ENCODE measurements at regions not wholly inside any gene's neighbourhood (a gene's known extent, or its start where the extent isn't known, plus 50 kb on each side); places are given as distances from the start of the nearest gene placed in this dataset.

DNA sequence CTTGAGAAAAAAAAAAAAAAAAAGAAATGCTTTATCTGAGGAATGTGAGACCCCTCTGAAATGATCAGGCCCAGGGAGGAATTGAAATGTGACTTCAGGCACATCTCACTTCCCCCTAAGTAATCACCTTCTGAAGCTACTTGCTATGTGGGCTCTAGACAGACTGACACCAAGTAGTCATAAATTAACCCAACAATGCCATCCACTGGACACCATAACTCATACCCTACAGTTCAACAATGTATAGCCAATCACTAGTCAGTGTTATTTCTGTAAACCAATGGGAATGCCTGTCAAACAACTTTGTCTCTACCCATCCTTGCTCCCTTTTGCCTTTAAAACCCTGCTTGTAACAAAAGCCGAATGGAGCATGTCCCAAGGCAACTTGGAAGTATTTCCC, 182.7 kb upstream of the TMPO start:
- no CpG with 5 or more reads among the region's 1 CpG for WGBS (ENCODE audit: extremely low coverage, insufficient read length, low lambda C conversion rate)
- no peak for DNase-seq

More for the DNA sequence above, 182.7 kb upstream of the TMPO start:
- no peak overlapping the region for H4K8ac ChIP-seq (replicated peaks; ENCODE audit: insufficient read length, low read depth, low read length)
- no peaks in the 10 kb centered on the region for H3K4me1 ChIP-seq (ENCODE audit: insufficient read depth, low read length)
- no peak overlapping the region for H3K14ac ChIP-seq (ENCODE audit: insufficient read depth, low read length)
- H3K79me2 ChIP-seq (ENCODE audit: insufficient read depth, low read length) = no peaks in the 10 kb centered on the region
- H3K9ac ChIP-seq (ENCODE audit: extremely low read depth, insufficient read length, low read length) = no peak overlapping the region
- no peaks in the 10 kb centered on the region for H3K79me1 ChIP-seq (ENCODE audit: insufficient read depth, low read depth, low read length, poor library complexity, severe bottlenecking)
- Mint-ChIP-seq H3K36me3 (ENCODE audit: insufficient read depth in 1 of 3, low read depth in 3 of 3) (no peaks in the 10 kb centered on the region), H3K27me3 (ENCODE audit: low read depth) (no peaks in the 10 kb centered on the region), H3K27ac (no peak overlapping the region), H3K4me1 (no peaks in the 10 kb centered on the region), H3K4me3 (no peak overlapping the region), H3K9me3 (no peaks in the 10 kb centered on the region)
- no peak for TF ChIP-seq CTCF (conservative IDR thresholded peaks at IDR 0.05)
- H3K56ac ChIP-seq (ENCODE audit: insufficient read length, low read depth, low read length) = no peak overlapping the region
- no peak overlapping the region for H3K4me2 ChIP-seq (ENCODE audit: insufficient read depth, insufficient read length, low read length)
- H2BK12ac ChIP-seq (ENCODE audit: insufficient read length, low read depth, low read length) = no peak overlapping the region
- no peak overlapping the region for H4K91ac ChIP-seq (ENCODE audit: insufficient read length, low read depth, low read length)
- H3K4ac ChIP-seq (ENCODE audit: low read depth, low read length) = no peak overlapping the region
- no peak overlapping the region for H2BK5ac ChIP-seq (ENCODE audit: insufficient read length, low read length)
- H3K9me3 ChIP-seq (ENCODE audit: control insufficient read depth, low read depth, low read length) = no peaks in the 10 kb centered on the region
- no peaks in the 10 kb centered on the region for H3K23me2 ChIP-seq (ENCODE audit: insufficient read length, low read depth, low read length, poor library complexity, severe bottlenecking)
- no peak overlapping the region for H3T11ph ChIP-seq (ENCODE audit: low read length)
- no peak overlapping the region for H3K23ac ChIP-seq (ENCODE audit: insufficient read length, low read depth, low read length)
- no peak overlapping the region for H2BK20ac ChIP-seq (ENCODE audit: low read depth, low read length, poor library complexity, severe bottlenecking)
- no peak overlapping the region for H4K5ac ChIP-seq (ENCODE audit: insufficient read length, low read depth, low read length)
- no peak overlapping the region for H3K27ac ChIP-seq (ENCODE audit: insufficient read length, low read depth, low read length)
- no peak overlapping the region for H3K18ac ChIP-seq (ENCODE audit: insufficient read length, low read depth, low read length)
- H2BK15ac ChIP-seq (ENCODE audit: low read depth, low read length) = no peak overlapping the region
- no peaks in the 10 kb centered on the region for H3K27me3 ChIP-seq (ENCODE audit: insufficient read depth, low read length)
- no peak overlapping the region for H2AFZ ChIP-seq (ENCODE audit: low read length)
- no peak overlapping the region for H2AK5ac ChIP-seq (ENCODE audit: insufficient read length, low read length)
- no peak overlapping the region for H2BK120ac ChIP-seq (ENCODE audit: low read depth, low read length, poor library complexity, severe bottlenecking)
- no peaks in the 10 kb centered on the region for H4K20me1 ChIP-seq (ENCODE audit: control insufficient read depth, insufficient read depth, insufficient read length)

Data from H9 (cell line).